ENCODE measurements at regions not wholly inside any gene's neighbourhood (a gene's known extent, or its start where the extent isn't known, plus 50 kb on each side); places are given as distances from the start of the nearest gene placed in this dataset.

- TF ChIP-seq CTCF (conservative IDR thresholded peaks at IDR 0.05; ENCODE audit: control insufficient read depth, insufficient read depth, low read depth, low read length): no peak
- no peak overlapping the region for H3K4me3 ChIP-seq (ENCODE audit: control insufficient read depth, low read depth, low read length)
- DNase-seq (ENCODE audit: low read depth): no peak
Observed at GRCh38 chr14:101155575-101155974, 252.1 kb upstream of the RTL1 start.

DNA sequence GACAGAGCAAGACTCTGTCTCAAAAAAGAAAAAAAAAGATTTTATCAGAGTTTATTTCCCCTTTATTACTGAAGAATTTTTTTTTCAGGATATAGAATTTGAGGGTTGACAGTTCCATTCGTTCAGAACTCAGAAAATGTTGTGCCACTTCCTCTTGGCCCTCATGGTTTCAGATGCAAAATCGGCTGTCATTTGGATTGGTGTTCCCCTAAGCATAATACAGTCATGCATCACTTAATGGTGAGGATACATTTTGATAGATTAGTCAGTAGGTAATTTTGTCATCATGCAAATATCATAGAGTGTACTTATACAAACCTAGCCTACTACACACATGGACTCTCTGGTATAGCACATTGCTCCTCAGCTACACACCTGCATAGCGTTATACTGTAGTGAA lies 263.9 kb upstream of the RTL1 start:
- DNase-seq (ENCODE audit: low read depth): no peak
- TF ChIP-seq CTCF (conservative IDR thresholded peaks at IDR 0.05; ENCODE audit: control insufficient read depth, insufficient read depth, low read depth, low read length): no peak
- no peak overlapping the region for H3K4me3 ChIP-seq (ENCODE audit: control insufficient read depth, low read depth, low read length)

DNA sequence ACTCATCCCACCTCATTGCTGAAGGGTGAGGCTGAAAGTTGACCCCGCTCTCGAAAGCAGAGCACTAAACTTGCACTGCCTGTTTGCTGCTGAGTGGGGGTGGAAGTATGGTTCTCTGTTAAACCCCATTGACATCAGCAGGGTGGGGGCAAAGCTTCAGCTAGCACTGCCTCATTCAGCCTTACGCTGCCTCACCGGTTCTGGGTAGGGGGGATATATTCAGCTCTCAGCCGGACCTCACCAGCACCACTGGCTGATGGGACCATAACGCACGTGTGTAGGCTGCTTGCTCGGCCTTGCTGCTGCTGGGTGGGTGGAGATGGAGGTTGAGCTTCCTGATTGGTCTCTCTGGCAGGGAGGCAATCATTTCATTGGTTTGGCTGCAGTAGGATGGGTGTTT lies 265.7 kb upstream of the RTL1 start:
- H3K4me3 ChIP-seq (ENCODE audit: control insufficient read depth, low read depth, low read length): no peak overlapping the region
- no peak for DNase-seq (ENCODE audit: low read depth)
- no peak for TF ChIP-seq CTCF (conservative IDR thresholded peaks at IDR 0.05; ENCODE audit: control insufficient read depth, insufficient read depth, low read depth, low read length)

- no peak for TF ChIP-seq CTCF (conservative IDR thresholded peaks at IDR 0.05; ENCODE audit: control insufficient read depth, insufficient read depth, low read depth, low read length)
- DNase-seq (ENCODE audit: low read depth): no peak
- H3K4me3 ChIP-seq (ENCODE audit: control insufficient read depth, low read depth, low read length): no peak overlapping the region
Observed at GRCh38 chr14:101171650-101172049, 268.1 kb upstream of the RTL1 start.

DNA sequence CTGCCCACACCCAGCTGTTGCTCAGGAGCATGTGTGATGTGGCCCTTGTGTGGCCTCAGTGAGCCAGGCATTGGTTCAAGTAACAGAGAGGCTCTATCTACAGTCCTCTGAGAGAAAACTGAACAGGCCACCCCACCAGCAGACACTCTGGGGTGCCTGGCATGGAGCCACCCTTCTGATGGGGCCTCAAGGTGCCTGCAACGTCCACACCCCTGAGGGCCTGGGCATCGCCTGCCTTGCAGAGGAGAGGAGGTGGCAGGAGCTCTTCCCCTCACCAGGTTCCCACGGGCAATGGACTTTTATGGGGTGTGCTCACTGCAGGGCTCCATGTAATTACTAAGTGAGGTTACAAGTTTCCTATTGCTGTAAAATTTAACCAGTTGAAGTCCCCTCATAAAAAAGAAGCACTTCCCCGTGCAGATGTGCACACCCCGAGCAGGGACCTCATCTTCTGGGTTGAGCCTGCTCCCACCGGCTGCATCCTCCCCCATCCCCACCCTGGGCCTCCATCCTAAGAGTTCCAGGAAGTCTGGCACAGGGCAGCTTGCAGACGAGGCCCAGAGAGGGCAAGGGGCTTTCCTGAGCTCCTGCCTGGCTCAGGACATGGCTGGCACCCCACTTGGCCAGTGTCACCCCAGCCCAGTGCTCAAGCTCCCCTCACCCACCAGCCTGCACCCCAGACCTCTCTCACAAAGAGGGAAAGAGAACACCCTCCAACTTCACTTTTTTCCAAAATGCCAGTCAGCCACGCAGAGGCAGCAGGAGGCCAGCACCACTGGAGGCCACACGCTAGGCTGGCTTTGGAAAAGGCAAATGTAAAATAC lies 270.4 kb upstream of the RTL1 start:
- no peak overlapping the region for H3K4me3 ChIP-seq (ENCODE audit: control insufficient read depth, low read depth, low read length)
- no peak for DNase-seq (ENCODE audit: low read depth)
- TF ChIP-seq CTCF (conservative IDR thresholded peaks at IDR 0.05; ENCODE audit: control insufficient read depth, insufficient read depth, low read depth, low read length): no peak

DNA sequence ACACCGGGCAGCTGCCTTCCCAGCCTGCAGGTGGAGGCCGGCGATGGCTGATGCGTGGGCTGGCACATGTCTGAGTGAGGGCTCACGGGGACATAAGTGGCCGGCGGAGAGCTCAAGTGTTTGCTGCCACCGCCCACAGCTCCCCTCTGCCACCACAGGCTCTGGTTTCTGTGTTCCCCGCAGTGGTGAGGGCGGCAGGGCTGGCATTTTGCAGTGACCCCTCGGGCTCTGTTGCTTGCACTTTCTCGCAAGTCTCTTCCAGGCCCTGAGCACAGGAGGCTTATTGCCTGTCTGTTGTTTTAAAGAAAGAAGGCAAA lies 271.0 kb upstream of the RTL1 start:
- no peak for TF ChIP-seq CTCF (conservative IDR thresholded peaks at IDR 0.05; ENCODE audit: control insufficient read depth, insufficient read depth, low read depth, low read length)
- no peak overlapping the region for H3K4me3 ChIP-seq (ENCODE audit: control insufficient read depth, low read depth, low read length)
- no peak for DNase-seq (ENCODE audit: low read depth)
